H1 (cell line): ENCODE measurements at regions not wholly inside any gene's neighbourhood (a gene's known extent, or its start where the extent isn't known, plus 50 kb on each side); places are given as distances from the start of the nearest gene placed in this dataset.

Experiments
- CTCF ChIA-PET: fragments of 300-600 bp; sonication (Branson Sonifier 250); formaldehyde crosslinking; loops from one replicate; lab custom pipeline; 2021; ENCODE audit not compliant: partially characterized antibody; lab: Charles Lee
- POLR2A ChIA-PET: fragments of 300-600 bp; sonication (Branson Sonifier 250); formaldehyde crosslinking; loops from one replicate; lab custom pipeline; 2021; ENCODE audit warnings: inconsistent platforms; ENCODE audit not compliant: partially characterized antibody; lab: Charles Lee
- DNase-seq, 2 experiments: peaks; one replicate each; pipeline versions ENCODE4 v3.0.0 to v3.0.0-alpha.2; 2010 to 2022; ENCODE audit warnings: low spot score in 2 of 2, low read depth in 1 of 2, mixed read lengths in 1 of 2
- FAIRE-seq: peaks from 2 replicates; lab custom pipeline; 2011; peaks lifted over from hg19 to GRCh38; lab: Jason Lieb, UNC
- H2AFZ ChIP-seq: 2 replicates; pipeline ENCODE4 v1.8.1; 2012; ENCODE audit warnings: low read length, inconsistent platforms
- H2AK5ac ChIP-seq: 2 replicates; pipeline ENCODE4 v1.6.1; 2013; ENCODE audit warnings: low read depth, low read length
- H2BK120ac ChIP-seq: replicated peaks from 2 replicates; pipeline ENCODE3; 2013; ENCODE audit warnings: low read depth, low read length, inconsistent platforms
- H2BK12ac ChIP-seq: 2 replicates; pipeline ENCODE4 v1.6.1; 2013; ENCODE audit warnings: low read depth, low read length
- H2BK15ac ChIP-seq: 2 replicates; pipeline ENCODE4 v1.6.1; 2013; ENCODE audit warnings: low read length
- H2BK20ac ChIP-seq: 2 replicates; pipeline ENCODE4 v1.6.1; 2013; ENCODE audit warnings: low read length
- H2BK5ac ChIP-seq: 2 replicates; pipeline ENCODE4 v1.6.1; 2013; ENCODE audit warnings: low read depth, low read length
- H3K14ac ChIP-seq: 2 replicates; pipeline ENCODE4 v1.6.1; 2013; ENCODE audit warnings: inconsistent platforms; ENCODE audit not compliant: insufficient read length
- H3K18ac ChIP-seq: 2 replicates; pipeline ENCODE4 v1.6.1; 2013; ENCODE audit warnings: low read length; ENCODE audit errors: extremely low read depth
- H3K23ac ChIP-seq: 2 replicates; pipeline ENCODE4 v1.6.1; 2013; ENCODE audit warnings: inconsistent platforms; ENCODE audit not compliant: insufficient read length
- H3K23me2 ChIP-seq: 2 replicates; pipeline ENCODE4 v1.6.1; 2013; ENCODE audit warnings: low read depth, low read length
- H3K27ac ChIP-seq: 2 replicates; pipeline ENCODE4 v1.6.1; 2011; ENCODE audit warnings: low read depth, low read length, inconsistent platforms
- H3K27me3 ChIP-seq, 4 experiments: replicated peaks in 1 of 4; 1 replicate in 1 of 4; 2 replicates in 3 of 4; pipeline versions ENCODE4 v1.6.1 to v1.8.1; 2011 to 2013; ENCODE audit warnings: low read length in 3 of 4, mild to moderate bottlenecking in 3 of 4, inconsistent platforms in 2 of 4, mixed read lengths in 2 of 4, moderate library complexity in 1 of 4; ENCODE audit not compliant: control insufficient read depth in 3 of 4, insufficient read depth in 3 of 4; ENCODE audit errors: extremely low read depth in 1 of 4
- H3K36me3 ChIP-seq, 4 experiments: 2 replicates each; pipeline versions ENCODE4 v1.6.1 to v1.8.1; 2011 to 2013; ENCODE audit warnings: mild to moderate bottlenecking in 4 of 4, low read length in 3 of 4, moderate library complexity in 2 of 4, control low read depth in 1 of 4, inconsistent platforms in 1 of 4; ENCODE audit not compliant: insufficient read depth in 4 of 4, control insufficient read depth in 2 of 4
- H3K4ac ChIP-seq: replicated peaks from 2 replicates; pipeline ENCODE3; 2013; ENCODE audit warnings: low read length, low read depth, mixed read lengths, inconsistent platforms; ENCODE audit not compliant: insufficient read length
- H3K4me1 ChIP-seq, 4 experiments: replicated peaks in 1 of 4; 1 replicate in 1 of 4; 2 replicates in 3 of 4; pipeline versions ENCODE4 v1.6.1 to v1.8.1; 2011 to 2013; ENCODE audit warnings: low read length in 3 of 4, inconsistent platforms in 2 of 4, mixed read lengths in 1 of 4; ENCODE audit not compliant: insufficient read depth in 4 of 4, control insufficient read depth in 3 of 4
- H3K4me2 ChIP-seq, 2 experiments: 2 replicates each; pipeline versions ENCODE4 v1.6.1 to v1.8.1; 2011 to 2013; ENCODE audit warnings: low read depth in 2 of 2, low read length in 2 of 2, control low read depth in 1 of 2, inconsistent platforms in 1 of 2, mild to moderate bottlenecking in 1 of 2; ENCODE audit not compliant: insufficient read depth in 1 of 2
- H3K4me3 ChIP-seq, 4 experiments: fragments of 200-600, 300-600 bp in 1 of 4; sonication (generic), shearing (Covaris generic), sonication (Bioruptor Twin) in 1 of 4; 2 replicates each; pipeline versions ENCODE4 v1.5.1 to v1.8.1; 2011 to 2016; ENCODE audit warnings: low read length in 4 of 4, low read depth in 3 of 4, control low read depth in 2 of 4, inconsistent platforms in 2 of 4, mild to moderate bottlenecking in 2 of 4, mixed read lengths in 1 of 4, moderate library complexity in 1 of 4; ENCODE audit not compliant: insufficient read depth in 2 of 4; ENCODE audit errors: extremely low read depth in 1 of 4
- H3K56ac ChIP-seq: replicated peaks from 2 replicates; pipeline ENCODE3; 2013; ENCODE audit warnings: low read depth, mild to moderate bottlenecking, mixed read lengths, low read length, inconsistent platforms; ENCODE audit not compliant: insufficient read length
- H3K79me1 ChIP-seq: 2 replicates; pipeline ENCODE4 v1.6.1; 2013; ENCODE audit warnings: low read depth, low read length, control low read depth
- H3K79me2 ChIP-seq, 2 experiments: 2 replicates each; pipeline versions ENCODE4 v1.6.1 to v1.8.1; 2012 to 2013; ENCODE audit warnings: low read length in 2 of 2, mild to moderate bottlenecking in 2 of 2, inconsistent platforms in 1 of 2; ENCODE audit not compliant: insufficient read depth in 2 of 2, control insufficient read depth in 1 of 2
- H3K9ac ChIP-seq, 4 experiments: replicated peaks in 1 of 4; 1 replicate in 1 of 4; 2 replicates in 3 of 4; pipeline versions ENCODE4 v1.6.1 to v1.8.1; 2011 to 2013; ENCODE audit warnings: low read depth in 3 of 4, low read length in 3 of 4, control low read depth in 2 of 4, mild to moderate bottlenecking in 2 of 4, moderate library complexity in 2 of 4, inconsistent platforms in 1 of 4; ENCODE audit errors: extremely low read depth in 1 of 4
- H3K9me3 ChIP-seq, 2 experiments: 2 replicates each; pipeline versions ENCODE4 v1.6.1 to v1.8.1; 2012 to 2013; ENCODE audit warnings: mild to moderate bottlenecking in 2 of 2, moderate library complexity in 2 of 2, control low read depth in 1 of 2, inconsistent platforms in 1 of 2, low read depth in 1 of 2, low read length in 1 of 2, mixed read lengths in 1 of 2; ENCODE audit not compliant: insufficient read depth in 2 of 2
- H4K20me1 ChIP-seq, 2 experiments: replicated peaks in 1 of 2; 2 replicates each; pipeline versions ENCODE3 to v1.8.1; 2011 to 2013; ENCODE audit warnings: inconsistent platforms in 2 of 2, low read length in 2 of 2, mild to moderate bottlenecking in 1 of 2; ENCODE audit not compliant: insufficient read depth in 2 of 2, control insufficient read depth in 1 of 2
- H4K5ac ChIP-seq: 2 replicates; pipeline ENCODE4 v1.6.1; 2013; ENCODE audit warnings: low read length, low read depth, mixed read lengths, inconsistent platforms; ENCODE audit not compliant: insufficient read length
- H4K8ac ChIP-seq: 2 replicates; pipeline ENCODE4 v1.8.0; 2013; ENCODE audit warnings: mild to moderate bottlenecking, moderate library complexity, low read length, inconsistent platforms; ENCODE audit not compliant: insufficient read depth; ENCODE audit errors: extremely low read depth
- H4K91ac ChIP-seq: replicated peaks from 2 replicates; pipeline ENCODE3; 2013; ENCODE audit warnings: low read length, mixed read lengths, inconsistent platforms; ENCODE audit not compliant: insufficient read length
- ATF2 ChIP-seq: IDR thresholded peaks from 2 replicates; pipeline ENCODE4 v1.6.1; 2012; ENCODE audit warnings: low read length, inconsistent platforms
- BCL11A ChIP-seq, 2 experiments: IDR thresholded peaks; one replicate each; pipeline ENCODE4 v1.6.1; 2011; ENCODE audit warnings: low read depth in 2 of 2, low read length in 2 of 2, mild to moderate bottlenecking in 2 of 2
- CBX8 ChIP-seq: fragments of 300-800, 300-1000 bp; sonication (generic); IDR thresholded peaks from 2 replicates; pipeline ENCODE4 v1.7.1; 2016; ENCODE audit warnings: low read depth, low read length, borderline replicate concordance
- CTBP2 ChIP-seq: IDR thresholded peaks from 2 replicates; pipeline ENCODE4 v1.7.0; 2011; ENCODE audit warnings: borderline replicate concordance, mild to moderate bottlenecking, moderate library complexity, mixed read lengths, low read length; ENCODE audit not compliant: insufficient read depth, insufficient read length
- CTCF ChIP-seq, 3 experiments: IDR thresholded peaks; 1 replicate in 2 of 3; 2 replicates in 1 of 3; pipeline versions ENCODE4 v1.5.1 to v1.6.1; 2011; ENCODE audit warnings: low read length in 3 of 3, mild to moderate bottlenecking in 3 of 3, inconsistent platforms in 2 of 3, low read depth in 1 of 3, moderate library complexity in 1 of 3; ENCODE audit not compliant: insufficient read depth in 1 of 3; ENCODE audit errors: control extremely low read depth in 1 of 3
- JUND ChIP-seq: IDR thresholded peaks from 2 replicates; pipeline ENCODE4 v1.6.1; 2011; ENCODE audit warnings: mild to moderate bottlenecking, improper control_type of control experiment, low read length
- POU5F1 ChIP-seq: IDR thresholded peaks from 2 replicates; pipeline ENCODE4 v1.6.1; 2011; ENCODE audit warnings: low read depth, mild to moderate bottlenecking, low read length, moderate library complexity
- SIN3A ChIP-seq, 2 experiments: IDR thresholded peaks in 1 of 2; conservative IDR thresholded peaks in 1 of 2; 2 replicates each; pipeline ENCODE4 v1.6.1; 2011 to 2012; ENCODE audit warnings: low read length in 2 of 2, improper control_type of control experiment in 1 of 2, low read depth in 1 of 2, mild to moderate bottlenecking in 1 of 2
- SP1 ChIP-seq: IDR thresholded peaks from 2 replicates; pipeline ENCODE4 v1.6.1; 2011; ENCODE audit warnings: low read depth, low read length
- TAF7 ChIP-seq: optimal IDR thresholded peaks from 2 replicates; pipeline ENCODE3; 2011; ENCODE audit warnings: low read depth, mild to moderate bottlenecking, inconsistent platforms, low read length, moderate library complexity, borderline replicate concordance
- WGBS, 2 experiments: shearing (Covaris generic) in 1 of 2; methylation state at CpG; one replicate each; pipeline versions ENCODE4 v1.1.6 to v1.1.7; 2013 to 2015; ENCODE audit warnings: low lambda C conversion rate in 2 of 2, mixed read lengths in 2 of 2, inconsistent platforms in 1 of 2, low coverage in 1 of 2, missing lambda C conversion rate in 1 of 2; ENCODE audit not compliant: insufficient replicate concordance in 2 of 2, insufficient coverage in 1 of 2, insufficient read length in 1 of 2; ENCODE audit errors: extremely low coverage in 1 of 2, missing lambda C conversion rate in 1 of 2; 5-methylcytosine and 5-hydroxymethylcytosine counted together

GRCh38 chr1:5067246-5067645 is 412.8 kb downstream of the AJAP1 start:
- POLR2A ChIA-PET = no interaction called here
- no peak overlapping the region for H2BK20ac ChIP-seq
- no peaks in the 10 kb centered on the region for H3K79me1 ChIP-seq
- H2BK5ac ChIP-seq = no peak overlapping the region
- H3K4me3 ChIP-seq = no peak overlapping the region
- WGBS, 2 experiments = 41% methylated on average over 1 of the region's 1 CpG; no CpG with 5 or more reads in 1 of the 2 experiments
- no peak for FAIRE-seq
- no peak overlapping the region for H2BK15ac ChIP-seq
- H3K9me3 ChIP-seq = peaks cover 3 to 6% of the 10 kb centered on the region in 2 experiments; a peak in 3 of 4 replicates
- H3K14ac ChIP-seq = no peak overlapping the region
- no peaks in the 10 kb centered on the region for H3K27me3 ChIP-seq
- H4K91ac ChIP-seq = no peak overlapping the region
- H2AFZ ChIP-seq = no peak overlapping the region
- no peak overlapping the region for H4K5ac ChIP-seq
- H3K9ac ChIP-seq = no peak overlapping the region
- CTCF ChIA-PET = no interaction called here
- H2BK120ac ChIP-seq = no peak overlapping the region
- H2AK5ac ChIP-seq = no peak overlapping the region
- no peaks in the 10 kb centered on the region for H3K36me3 ChIP-seq
- H2BK12ac ChIP-seq = no peak overlapping the region
- H3K4me2 ChIP-seq = no peak overlapping the region
- H4K8ac ChIP-seq = no peak overlapping the region
- H3K4ac ChIP-seq = no peak overlapping the region
- no peak overlapping the region for H3K18ac ChIP-seq
- no peaks in the 10 kb centered on the region for H4K20me1 ChIP-seq
- no peak overlapping the region for H3K23ac ChIP-seq
- peaks cover 0 to 6% (median 2%) of the 10 kb centered on the region in 4 experiments; a peak in 2 of 7 replicates for H3K4me1 ChIP-seq
- no peak overlapping the region for H3K56ac ChIP-seq
- H3K79me2 ChIP-seq = no peaks in the 10 kb centered on the region
- H3K27ac ChIP-seq = no peak overlapping the region
- DNase-seq = no peak
- H3K23me2 ChIP-seq = no peaks in the 10 kb centered on the region
- TF ChIP-seq CBX8 (no peak), SIN3A (conservative IDR thresholded peaks at IDR 0.05 in 1 of 2, IDR thresholded peaks at IDR 0.05 in 1 of 2; ENCODE audit: low read depth in 1 of 2, low read length in 2 of 2) (no peak), ATF2 (no peak), TAF7 (no peak), CTBP2 (no peak), SP1 (no peak), CTCF (IDR thresholded peaks at IDR 0.05; ENCODE audit: control extremely low read depth in 1 of 3, insufficient read depth in 1 of 3, low read depth in 1 of 3, low read length in 3 of 3) (no peak), POU5F1 (no peak), BCL11A (IDR thresholded peaks at IDR 0.05; ENCODE audit: low read depth in 2 of 2, low read length in 2 of 2) (no peak), JUND (no peak)
